Naive thymus-derived CD8-positive, alpha-beta T cell (primary cell): ENCODE measurements at regions not wholly inside any gene's neighbourhood (a gene's known extent, or its start where the extent isn't known, plus 50 kb on each side); places are given as distances from the start of the nearest gene placed in this dataset.

ENCODE experiments used
- ATAC-seq, 2 donors: fragments of 150-1000 bp; cut with Tn5 transposase in 1 of 2; sonication (Bioruptor Pico), chemical (Tn5 transposase) in 1 of 2; 1 replicate in 1 of 2; 2 replicates in 1 of 2; pipeline ENCODE4 v1.10.0; 2021; ENCODE audit warnings: mild to moderate bottlenecking in 2 of 2, moderate library complexity in 2 of 2
- POLR2A ChIA-PET: fragments of 350-600 bp; sonication (Branson Sonifier 250); formaldehyde crosslinking; loops from one replicate; lab custom pipeline; 2021; ENCODE audit warnings: antibody characterized with exemption; lab: Charles Lee
- DNase-seq, 10 donors: peaks; one replicate each; pipeline versions ENCODE4 v3.0.0 to v3.0.0-alpha.2; 2020 to 2022
- H3K27ac Mint-ChIP-seq, 10 donors: one replicate each; pipeline ENCODE4 v1.8.0; 2020 to 2022; ENCODE audit warnings: mild to moderate bottlenecking in 10 of 10, mixed read lengths in 10 of 10, moderate library complexity in 4 of 10, inconsistent platforms in 1 of 10
- H3K27me3 Mint-ChIP-seq, 5 donors: one replicate each; pipeline ENCODE4 v1.8.0; 2021 to 2022; ENCODE audit warnings: mixed read lengths in 5 of 5
- H3K36me3 Mint-ChIP-seq, 3 donors: one replicate each; pipeline ENCODE4 v1.8.0; 2020 to 2022; ENCODE audit warnings: mixed read lengths in 3 of 3, mild to moderate bottlenecking in 2 of 3, inconsistent platforms in 1 of 3
- H3K4me1 Mint-ChIP-seq, 4 donors: one replicate each; pipeline ENCODE4 v1.8.0; 2021 to 2022; ENCODE audit warnings: mixed read lengths in 4 of 4
- H3K4me3 Mint-ChIP-seq, 10 donors: one replicate each; pipeline ENCODE4 v1.8.0; 2020 to 2022; ENCODE audit warnings: mild to moderate bottlenecking in 10 of 10, mixed read lengths in 10 of 10, moderate library complexity in 6 of 10, inconsistent platforms in 1 of 10
- H3K9me3 Mint-ChIP-seq, 9 donors: one replicate each; pipeline ENCODE4 v1.8.0; 2020 to 2022; ENCODE audit warnings: mixed read lengths in 9 of 9, mild to moderate bottlenecking in 3 of 9, inconsistent platforms in 1 of 9, moderate library complexity in 1 of 9

GRCh38 chr10:108005627-108006026, 841.1 kb upstream of the SORCS1 start:
- POLR2A ChIA-PET = no interaction called here
- ATAC-seq = no peak
- Mint-ChIP-seq H3K9me3 (peaks cover 0 to 23% (median 11%) of the 10 kb centered on the region in 9 donors), H3K36me3 (peaks cover 0 to 4% (median 0%) of the 10 kb centered on the region in 3 donors), H3K27me3 (no peaks in the 10 kb centered on the region), H3K4me3 (no peak overlapping the region), H3K27ac (no peak overlapping the region), H3K4me1 (no peaks in the 10 kb centered on the region)
- no peak for DNase-seq

GRCh38 chr10:108003576-108003975, 839.1 kb upstream of the SORCS1 start:
- no peak for DNase-seq
- ATAC-seq = no peak
- Mint-ChIP-seq H3K4me3 (no peak overlapping the region), H3K27me3 (no peaks in the 10 kb centered on the region), H3K27ac (no peak overlapping the region), H3K36me3 (peaks cover 0 to 4% (median 0%) of the 10 kb centered on the region in 3 donors), H3K4me1 (no peaks in the 10 kb centered on the region), H3K9me3 (peaks cover 0 to 22% (median 10%) of the 10 kb centered on the region in 9 donors)
- POLR2A ChIA-PET = no interaction called here

DNA sequence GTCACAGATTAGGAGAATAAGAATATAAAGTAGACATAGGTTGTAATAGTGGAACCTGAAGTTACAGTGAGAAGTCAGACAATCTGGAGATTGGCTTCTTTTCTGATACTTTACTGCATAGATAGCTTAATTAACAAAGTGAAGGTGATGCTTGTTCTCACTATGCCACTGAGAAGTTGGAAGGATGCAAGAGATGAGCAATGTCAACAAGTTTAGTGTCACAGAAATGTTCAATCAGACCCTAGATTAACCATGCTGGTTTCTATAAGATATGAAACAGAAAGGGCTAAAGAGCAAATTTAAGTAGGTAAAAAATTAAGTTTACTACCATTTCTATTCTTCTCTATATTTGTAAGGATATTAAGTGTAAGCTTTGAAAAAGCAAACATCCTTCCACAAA, 838.6 kb upstream of the SORCS1 start:
- Mint-ChIP-seq H3K27ac (no peak overlapping the region), H3K27me3 (no peaks in the 10 kb centered on the region), H3K4me1 (no peaks in the 10 kb centered on the region), H3K4me3 (no peak overlapping the region), H3K36me3 (peaks cover 0 to 4% (median 0%) of the 10 kb centered on the region in 3 donors), H3K9me3 (peaks cover 0 to 18% (median 9%) of the 10 kb centered on the region in 9 donors)
- POLR2A ChIA-PET = no interaction called here
- ATAC-seq (no peak), DNase-seq (no peak)

DNA sequence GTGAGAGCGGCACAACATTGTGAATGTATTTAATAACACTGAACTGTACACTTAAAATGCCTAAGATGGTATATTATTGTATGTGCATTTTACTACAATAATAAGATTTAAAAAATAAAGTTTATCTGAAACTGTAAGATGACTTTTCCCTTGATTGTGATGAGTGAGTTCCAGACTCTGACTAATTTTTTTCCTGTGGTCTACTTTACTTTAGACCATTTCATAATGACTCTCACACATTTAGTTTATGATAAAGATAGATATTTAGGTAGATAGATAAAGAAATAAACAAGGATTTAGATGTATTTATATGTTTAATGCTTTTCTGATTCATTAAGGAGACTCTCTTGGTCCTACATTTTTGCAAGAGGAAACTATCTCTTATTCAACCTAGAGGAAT, 835.9 kb upstream of the SORCS1 start:
- Mint-ChIP-seq H3K27me3 (no peaks in the 10 kb centered on the region), H3K9me3 (peaks cover 0 to 7% (median 0%) of the 10 kb centered on the region in 9 donors), H3K4me1 (no peaks in the 10 kb centered on the region), H3K27ac (no peak overlapping the region), H3K4me3 (no peak overlapping the region), H3K36me3 (peaks cover 0 to 3% (median 0%) of the 10 kb centered on the region in 3 donors)
- DNase-seq (no peak), ATAC-seq (no peak)
- POLR2A ChIA-PET = no interaction called here

- H3K27ac Mint-ChIP-seq = no peak overlapping the region
- no peaks in the 10 kb centered on the region for H3K27me3 Mint-ChIP-seq
- peaks cover 0 to 5% (median 0%) of the 10 kb centered on the region in 9 donors for H3K9me3 Mint-ChIP-seq
- DNase-seq (no peak), ATAC-seq (no peak)
- H3K4me1 Mint-ChIP-seq = no peaks in the 10 kb centered on the region
- POLR2A ChIA-PET = no interaction called here
- no peak overlapping the region for H3K4me3 Mint-ChIP-seq
- peaks cover 0 to 3% (median 0%) of the 10 kb centered on the region in 3 donors for H3K36me3 Mint-ChIP-seq
Observed at GRCh38 chr10:107994621-107995270, 830.2 kb upstream of the SORCS1 start.

- DNase-seq (no peak), ATAC-seq (no peak)
- H3K36me3 Mint-ChIP-seq = no peaks in the 10 kb centered on the region
- no peak overlapping the region for H3K27ac Mint-ChIP-seq
- H3K9me3 Mint-ChIP-seq = peaks cover 0 to 15% (median 6%) of the 10 kb centered on the region in 9 donors
- POLR2A ChIA-PET = no interaction called here
- no peaks in the 10 kb centered on the region for H3K27me3 Mint-ChIP-seq
- no peaks in the 10 kb centered on the region for H3K4me1 Mint-ChIP-seq
- H3K4me3 Mint-ChIP-seq = no peak overlapping the region
Observed at GRCh38 chr10:107986571-107986970, 822.1 kb upstream of the SORCS1 start.

- Mint-ChIP-seq H3K36me3 (no peaks in the 10 kb centered on the region), H3K4me3 (no peak overlapping the region), H3K4me1 (no peaks in the 10 kb centered on the region), H3K9me3 (peaks cover 0 to 23% (median 6%) of the 10 kb centered on the region in 9 donors), H3K27ac (no peak overlapping the region), H3K27me3 (no peaks in the 10 kb centered on the region)
- POLR2A ChIA-PET = no interaction called here
- DNase-seq (no peak), ATAC-seq (no peak)
Observed at GRCh38 chr10:107984581-107984980, 820.1 kb upstream of the SORCS1 start.

- no peak for DNase-seq
- POLR2A ChIA-PET = no interaction called here
- Mint-ChIP-seq H3K36me3 (no peaks in the 10 kb centered on the region), H3K4me1 (no peaks in the 10 kb centered on the region), H3K4me3 (no peak overlapping the region), H3K27me3 (no peaks in the 10 kb centered on the region), H3K27ac (no peak overlapping the region), H3K9me3 (peaks cover 0 to 23% (median 6%) of the 10 kb centered on the region in 9 donors)
- ATAC-seq = no peak
Observed at GRCh38 chr10:107984149-107984548, 819.6 kb upstream of the SORCS1 start.

DNA sequence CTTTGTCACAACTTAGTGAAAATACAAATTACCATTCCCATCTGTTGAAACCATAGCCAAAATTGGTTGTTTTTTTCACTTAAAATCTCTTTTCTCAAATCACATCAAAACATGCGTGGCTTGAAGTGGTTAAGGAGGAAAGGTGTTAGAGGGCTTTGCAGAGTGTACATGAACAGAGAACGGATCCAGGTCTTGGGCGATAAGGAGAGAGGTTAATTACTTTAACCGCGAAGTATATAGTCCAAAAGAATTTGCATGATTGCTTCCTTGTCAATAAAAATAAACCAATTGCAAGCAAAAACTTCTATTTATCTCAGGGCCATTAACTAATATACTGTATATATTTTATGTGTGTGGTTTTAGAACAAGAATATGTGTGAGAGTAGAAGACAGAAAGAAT, 813.9 kb upstream of the SORCS1 start:
- no peak overlapping the region for H3K4me3 Mint-ChIP-seq
- H3K4me1 Mint-ChIP-seq = no peaks in the 10 kb centered on the region
- no peak for DNase-seq
- no peak overlapping the region for H3K27ac Mint-ChIP-seq
- H3K36me3 Mint-ChIP-seq = no peaks in the 10 kb centered on the region
- no peaks in the 10 kb centered on the region for H3K27me3 Mint-ChIP-seq
- POLR2A ChIA-PET = no interaction called here
- peaks cover 0 to 22% (median 9%) of the 10 kb centered on the region in 9 donors for H3K9me3 Mint-ChIP-seq
- ATAC-seq = no peak

- no peak for ATAC-seq
- Mint-ChIP-seq H3K27me3 (no peaks in the 10 kb centered on the region), H3K27ac (no peak overlapping the region), H3K36me3 (no peaks in the 10 kb centered on the region), H3K4me3 (no peak overlapping the region), H3K4me1 (no peaks in the 10 kb centered on the region), H3K9me3 (peaks cover 0 to 19% (median 5%) of the 10 kb centered on the region in 9 donors)
- DNase-seq = no peak
- POLR2A ChIA-PET = no interaction called here
Observed at GRCh38 chr10:107971973-107972372, 807.5 kb upstream of the SORCS1 start.

GRCh38 chr10:107971411-107971810, 806.9 kb upstream of the SORCS1 start:
- Mint-ChIP-seq H3K36me3 (no peaks in the 10 kb centered on the region), H3K27ac (no peak overlapping the region), H3K4me1 (no peaks in the 10 kb centered on the region), H3K4me3 (no peak overlapping the region), H3K27me3 (no peaks in the 10 kb centered on the region), H3K9me3 (peaks cover 0 to 16% (median 7%) of the 10 kb centered on the region in 9 donors)
- POLR2A ChIA-PET = no interaction called here
- ATAC-seq = no peak
- DNase-seq = no peak

- Mint-ChIP-seq H3K4me3 (no peak overlapping the region), H3K27me3 (no peaks in the 10 kb centered on the region), H3K4me1 (no peaks in the 10 kb centered on the region), H3K27ac (no peak overlapping the region), H3K36me3 (no peaks in the 10 kb centered on the region), H3K9me3 (peaks cover 0 to 16% (median 8%) of the 10 kb centered on the region in 9 donors)
- POLR2A ChIA-PET = no interaction called here
- ATAC-seq (no peak), DNase-seq (no peak)
Observed at GRCh38 chr10:107970512-107970911, 806.0 kb upstream of the SORCS1 start.

DNA sequence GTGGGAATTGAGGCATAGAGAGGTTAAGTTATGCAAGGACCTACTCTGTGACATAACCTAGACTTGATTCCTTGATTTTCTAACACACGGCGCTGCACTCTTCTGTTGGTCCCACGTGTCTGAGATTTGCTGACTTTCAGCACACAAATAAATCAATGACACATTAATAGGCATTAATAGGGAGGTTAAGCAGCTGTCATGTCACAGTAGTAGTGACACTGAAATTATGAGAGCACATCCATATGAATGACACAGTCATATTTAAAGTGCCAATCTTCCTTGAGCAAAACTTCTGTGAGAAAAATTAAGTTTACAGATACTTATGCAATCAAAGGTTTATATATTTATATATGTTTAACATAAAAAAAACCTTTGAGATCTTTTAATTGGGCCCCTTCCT, 805.4 kb upstream of the SORCS1 start:
- peaks cover 0 to 16% (median 8%) of the 10 kb centered on the region in 9 donors for H3K9me3 Mint-ChIP-seq
- no peak overlapping the region for H3K27ac Mint-ChIP-seq
- no peak overlapping the region for H3K4me3 Mint-ChIP-seq
- H3K4me1 Mint-ChIP-seq = no peaks in the 10 kb centered on the region
- DNase-seq (no peak), ATAC-seq (no peak)
- no peaks in the 10 kb centered on the region for H3K27me3 Mint-ChIP-seq
- POLR2A ChIA-PET = no interaction called here
- no peaks in the 10 kb centered on the region for H3K36me3 Mint-ChIP-seq

- no peaks in the 10 kb centered on the region for H3K4me1 Mint-ChIP-seq
- POLR2A ChIA-PET = no interaction called here
- DNase-seq (no peak), ATAC-seq (no peak)
- no peaks in the 10 kb centered on the region for H3K36me3 Mint-ChIP-seq
- H3K9me3 Mint-ChIP-seq = peaks cover 0 to 9% (median 3%) of the 10 kb centered on the region in 9 donors
- H3K27ac Mint-ChIP-seq = no peak overlapping the region
- H3K4me3 Mint-ChIP-seq = no peak overlapping the region
- H3K27me3 Mint-ChIP-seq = no peaks in the 10 kb centered on the region
Observed at GRCh38 chr10:107966826-107967225, 802.3 kb upstream of the SORCS1 start.
